GM06990 (cell line): ENCODE measurements at regions not wholly inside any gene's neighbourhood (a gene's known extent, or its start where the extent isn't known, plus 50 kb on each side); places are given as distances from the start of the nearest gene placed in this dataset.
"Not testable (repeated sequence)": the region's sequence is repeated elsewhere in the genome, so short reads cannot be mapped to it uniquely, and the experiment has no call there.

ENCODE experiments used
- DNase-seq: peaks from one replicate; pipeline ENCODE4 v3.0.0-alpha.2; 2011; ENCODE audit not compliant: insufficient read length; ENCODE audit errors: extremely low read depth
- H3K27me3 ChIP-seq: replicated peaks from 2 replicates; pipeline ENCODE4 v1.6.0; 2011; ENCODE audit warnings: low read length; ENCODE audit not compliant: control insufficient read depth, insufficient read depth
- H3K36me3 ChIP-seq: 2 replicates; pipeline ENCODE4 v1.5.1; 2011; ENCODE audit warnings: low read length; ENCODE audit not compliant: control insufficient read depth, insufficient read depth
- H3K4me3 ChIP-seq: replicated peaks from 2 replicates; pipeline ENCODE4 v1.5.1; 2011; ENCODE audit warnings: low read depth, mild to moderate bottlenecking, control low read depth, low read length
- CTCF ChIP-seq: IDR thresholded peaks from 2 replicates; pipeline ENCODE4 v1.5.1; 2011; ENCODE audit warnings: low read length, control low read depth, mild to moderate bottlenecking, inconsistent platforms; ENCODE audit not compliant: insufficient read depth, poor library complexity, severe bottlenecking

- Histone ChIP-seq H3K4me3 (no peak overlapping the region), H3K36me3 (no peaks in the 10 kb centered on the region), H3K27me3 (no peaks in the 10 kb centered on the region)
- no peak for TF ChIP-seq CTCF
- DNase-seq: no peak
Measured at GRCh38 chr10:27297844-27298521, 57.4 kb upstream of the ACBD5 start.

GRCh38 chr10:27296285-27296684, 55.7 kb upstream of the ACBD5 start:
- not testable (repeated sequence) for H3K36me3 ChIP-seq, H3K27me3 ChIP-seq, H3K4me3 ChIP-seq, DNase-seq

DNA sequence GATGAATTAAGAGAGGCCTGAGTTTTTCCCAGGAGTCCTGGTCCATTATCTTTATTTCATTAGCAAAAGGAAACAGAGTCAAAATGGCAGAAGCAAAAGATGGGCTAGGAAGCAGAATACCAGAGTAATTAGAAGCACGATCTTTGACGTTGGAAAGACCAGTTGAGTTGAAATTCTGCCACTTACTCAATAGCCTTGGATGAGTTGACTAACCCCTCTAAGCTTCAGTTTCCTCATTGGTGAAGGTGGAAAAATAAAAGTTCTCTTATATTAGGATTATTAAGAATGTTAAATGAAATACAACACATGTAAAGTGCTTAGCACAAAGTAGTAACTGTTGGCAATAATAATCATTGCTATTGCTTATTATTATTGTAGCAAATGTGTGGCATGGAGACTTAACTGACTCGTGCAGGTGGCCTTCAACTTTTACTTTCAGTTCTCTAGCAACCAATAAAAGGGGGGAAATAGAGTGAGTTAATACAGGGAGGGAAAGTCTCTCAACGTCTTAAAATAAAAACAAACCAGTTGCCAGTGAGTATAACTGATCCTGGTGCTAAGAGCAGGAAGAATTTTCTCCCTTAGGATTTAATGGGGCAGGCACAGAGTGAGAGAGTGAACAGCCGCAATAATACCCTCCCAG, 50.8 kb upstream of the ACBD5 start:
- H3K4me3 ChIP-seq, H3K27me3 ChIP-seq, DNase-seq, H3K36me3 ChIP-seq: not testable (repeated sequence)
